HFFc6 (cell line): ENCODE measurements at regions not wholly inside any gene's neighbourhood (a gene's known extent, or its start where the extent isn't known, plus 50 kb on each side); places are given as distances from the start of the nearest gene placed in this dataset.

Source experiments
- DNase-seq: peaks from one replicate; pipeline ENCODE4 v3.0.0-alpha.2; 2018
- H3K27ac Mint-ChIP-seq: 2 replicates; pipeline ENCODE4 v1.8.0; 2020; ENCODE audit warnings: mild to moderate bottlenecking, mixed read lengths
- H3K27me3 Mint-ChIP-seq: 2 replicates; pipeline ENCODE4 v1.8.0; 2021; ENCODE audit warnings: mild to moderate bottlenecking, moderate library complexity, mixed read lengths; ENCODE audit not compliant: insufficient read depth
- H3K36me3 Mint-ChIP-seq: 2 replicates; pipeline ENCODE4 v1.8.0; 2021; ENCODE audit warnings: low read depth, mixed read lengths
- H3K4me1 Mint-ChIP-seq: 2 replicates; pipeline ENCODE4 v1.8.0; 2020; ENCODE audit warnings: low read depth, mixed read lengths
- H3K4me3 Mint-ChIP-seq: 2 replicates; pipeline ENCODE4 v1.8.0; 2020; ENCODE audit warnings: mild to moderate bottlenecking, moderate library complexity, mixed read lengths
- H3K9me3 Mint-ChIP-seq: 2 replicates; pipeline ENCODE4 v1.8.0; 2020; ENCODE audit warnings: mild to moderate bottlenecking, mixed read lengths
- TF ChIP-seq, protein P1 (sequence below): fragments of 200-600 bp; sonication (generic); IDR thresholded peaks from 2 replicates; pipeline ENCODE4 v1.5.0; 2021; ENCODE audit warnings: antibody characterized with exemption, mild to moderate bottlenecking

DNA sequence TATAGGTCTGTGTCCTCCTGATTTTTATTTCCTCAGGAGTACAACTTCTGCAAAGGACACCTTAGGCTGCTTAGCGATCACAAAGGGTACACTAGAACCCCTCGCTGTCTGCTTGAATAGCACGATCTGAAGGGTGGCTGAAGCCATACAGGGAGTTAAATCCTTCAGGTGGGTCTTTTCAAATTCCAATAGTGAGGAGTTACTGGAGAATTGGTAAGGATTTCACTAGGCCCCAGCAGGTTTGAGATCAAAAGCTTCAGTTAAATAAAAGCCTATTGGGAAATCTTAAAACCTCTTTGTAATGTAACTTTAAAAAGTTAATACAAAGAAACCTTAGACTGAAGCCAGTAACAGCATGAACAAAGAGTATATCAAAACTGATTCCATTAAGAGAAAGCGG lies 613.1 kb downstream of the ZEB2 start:
- no peaks in the 10 kb centered on the region for H3K9me3 Mint-ChIP-seq
- TF ChIP-seq, protein P1, sequence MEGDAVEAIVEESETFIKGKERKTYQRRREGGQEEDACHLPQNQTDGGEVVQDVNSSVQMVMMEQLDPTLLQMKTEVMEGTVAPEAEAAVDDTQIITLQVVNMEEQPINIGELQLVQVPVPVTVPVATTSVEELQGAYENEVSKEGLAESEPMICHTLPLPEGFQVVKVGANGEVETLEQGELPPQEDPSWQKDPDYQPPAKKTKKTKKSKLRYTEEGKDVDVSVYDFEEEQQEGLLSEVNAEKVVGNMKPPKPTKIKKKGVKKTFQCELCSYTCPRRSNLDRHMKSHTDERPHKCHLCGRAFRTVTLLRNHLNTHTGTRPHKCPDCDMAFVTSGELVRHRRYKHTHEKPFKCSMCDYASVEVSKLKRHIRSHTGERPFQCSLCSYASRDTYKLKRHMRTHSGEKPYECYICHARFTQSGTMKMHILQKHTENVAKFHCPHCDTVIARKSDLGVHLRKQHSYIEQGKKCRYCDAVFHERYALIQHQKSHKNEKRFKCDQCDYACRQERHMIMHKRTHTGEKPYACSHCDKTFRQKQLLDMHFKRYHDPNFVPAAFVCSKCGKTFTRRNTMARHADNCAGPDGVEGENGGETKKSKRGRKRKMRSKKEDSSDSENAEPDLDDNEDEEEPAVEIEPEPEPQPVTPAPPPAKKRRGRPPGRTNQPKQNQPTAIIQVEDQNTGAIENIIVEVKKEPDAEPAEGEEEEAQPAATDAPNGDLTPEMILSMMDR = no peak
- H3K36me3 Mint-ChIP-seq = no peaks in the 10 kb centered on the region

DNA sequence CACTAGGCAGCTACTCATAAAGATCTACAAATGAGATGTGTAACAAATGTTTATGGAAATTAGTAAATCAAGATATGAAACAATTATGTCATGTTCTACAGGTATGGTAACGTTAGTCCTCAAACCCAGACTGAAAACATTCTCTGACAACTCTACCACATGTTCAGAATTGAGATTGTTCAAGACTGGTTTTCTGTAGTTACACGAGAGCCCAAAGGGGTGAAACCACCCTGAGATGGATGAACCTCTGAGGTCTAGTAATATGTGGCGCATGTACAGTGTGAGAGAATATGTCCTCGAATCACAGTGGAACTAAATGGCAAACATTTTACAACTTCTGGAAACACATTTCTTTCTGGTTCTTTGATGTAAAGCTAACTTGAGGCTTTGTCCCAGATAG lies 614.3 kb downstream of the ZEB2 start:
- DNase-seq = no peak
- TF ChIP-seq, protein P1 = no peak
- Mint-ChIP-seq H3K4me3 (no peak overlapping the region), H3K27ac (no peak overlapping the region), H3K36me3 (no peaks in the 10 kb centered on the region), H3K27me3 (no peaks in the 10 kb centered on the region), H3K9me3 (no peaks in the 10 kb centered on the region), H3K4me1 (peaks cover 28% of the 10 kb centered on the region)

More for the DNA sequence above, 613.1 kb downstream of the ZEB2 start:
- H3K27me3 Mint-ChIP-seq = no peaks in the 10 kb centered on the region
- no peak overlapping the region for H3K4me3 Mint-ChIP-seq
- peaks cover 16% of the 10 kb centered on the region for H3K4me1 Mint-ChIP-seq
- DNase-seq = no peak
- H3K27ac Mint-ChIP-seq = no peak overlapping the region

DNA sequence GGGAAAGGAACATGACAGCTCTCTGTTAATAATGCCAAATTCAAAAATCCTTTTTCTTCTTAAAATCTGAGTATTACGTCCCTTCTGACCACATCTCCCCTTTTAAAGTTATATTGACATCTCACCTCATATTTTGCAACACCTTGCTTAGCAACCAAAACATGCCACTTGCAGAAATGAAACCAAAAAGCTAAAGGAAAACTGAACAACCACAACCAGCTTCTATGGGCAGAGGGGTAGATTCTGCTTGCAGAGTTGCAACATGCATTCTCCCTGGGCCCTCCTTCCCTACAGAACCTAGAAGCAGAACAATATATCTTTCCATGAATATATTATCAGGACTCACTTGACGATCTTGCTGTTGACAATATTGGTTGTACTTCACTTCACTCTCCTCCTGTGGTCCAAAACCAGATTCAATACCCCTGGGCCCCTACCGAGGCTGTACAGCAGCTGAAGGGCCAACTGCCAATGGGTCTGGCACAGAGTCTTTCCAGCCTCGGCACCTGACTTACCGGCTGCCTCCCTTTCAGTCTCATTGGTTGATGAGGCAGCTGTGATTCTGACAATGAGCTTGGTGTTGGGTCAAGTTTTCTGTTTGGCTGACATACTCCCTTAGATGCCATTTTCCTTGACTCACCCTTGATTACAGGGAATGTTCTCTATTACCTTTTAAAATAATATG lies 616.6 kb downstream of the ZEB2 start:
- H3K4me1 Mint-ChIP-seq = peaks cover 31% of the 10 kb centered on the region
- no peak overlapping the region for H3K27ac Mint-ChIP-seq
- no peak overlapping the region for H3K4me3 Mint-ChIP-seq
- no peaks in the 10 kb centered on the region for H3K27me3 Mint-ChIP-seq
- TF ChIP-seq, protein P1 = no peak
- no peak for DNase-seq
- no peaks in the 10 kb centered on the region for H3K36me3 Mint-ChIP-seq
- H3K9me3 Mint-ChIP-seq = no peaks in the 10 kb centered on the region

DNA sequence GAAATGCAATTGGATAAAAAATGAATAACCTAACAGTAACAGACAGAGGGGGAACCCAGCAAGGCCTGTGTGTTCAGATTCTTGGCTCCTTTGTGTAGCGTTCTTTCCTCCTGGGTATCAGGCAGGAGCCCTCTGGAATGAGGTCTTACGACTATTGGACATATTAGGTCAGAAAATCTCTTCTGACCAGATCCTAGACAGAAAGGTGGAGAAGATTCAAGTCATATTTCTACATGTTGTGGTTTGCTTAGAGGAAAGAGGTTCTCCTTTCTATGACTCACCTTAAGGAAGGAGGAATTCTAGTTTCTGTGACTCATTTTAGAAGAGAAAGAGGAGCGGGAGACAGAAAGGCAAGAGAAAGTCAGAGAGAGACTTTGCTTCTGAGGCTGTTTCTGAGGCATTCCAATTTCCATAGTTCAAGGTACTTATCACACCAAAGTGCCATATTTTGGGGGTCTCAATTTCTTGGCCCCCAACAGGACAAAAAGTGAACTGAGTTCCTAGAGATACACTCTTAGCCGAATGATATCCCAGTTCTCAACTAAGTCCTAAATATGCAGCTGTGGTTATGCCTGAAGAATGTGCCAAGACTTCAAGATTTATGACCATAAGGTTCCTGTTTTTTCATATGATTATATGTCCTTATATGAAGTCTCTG lies 618.6 kb downstream of the ZEB2 start:
- Mint-ChIP-seq H3K9me3 (no peaks in the 10 kb centered on the region), H3K4me1 (peaks cover 31% of the 10 kb centered on the region), H3K36me3 (no peaks in the 10 kb centered on the region), H3K27me3 (no peaks in the 10 kb centered on the region), H3K4me3 (peak overlapping the region; percentile 78), H3K27ac (peak overlapping the region; percentile 91)
- TF ChIP-seq, protein P1 = peak; percentile 54
- peak; percentile 79 for DNase-seq

DNA sequence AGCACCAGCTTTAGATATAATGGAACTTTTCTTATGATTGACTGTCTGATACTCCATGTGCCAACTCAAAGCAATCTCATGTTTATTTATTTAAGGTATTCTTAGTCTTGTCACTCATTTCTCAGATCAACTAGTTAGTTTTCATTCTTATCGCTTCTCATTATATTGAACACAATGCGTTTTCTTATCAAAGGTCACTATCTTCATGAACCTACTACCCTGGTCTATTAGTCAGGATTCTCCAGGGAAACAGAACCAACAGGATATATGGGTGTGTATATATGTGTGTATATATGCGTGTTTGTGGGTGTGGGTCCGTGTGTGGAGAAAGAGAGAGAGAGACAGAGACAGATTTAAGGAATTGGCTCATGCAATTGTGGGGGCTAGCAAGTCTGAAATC lies 619.9 kb downstream of the ZEB2 start:
- Mint-ChIP-seq H3K4me1 (peaks cover 31% of the 10 kb centered on the region), H3K9me3 (no peaks in the 10 kb centered on the region), H3K27me3 (no peaks in the 10 kb centered on the region), H3K27ac (no peak overlapping the region), H3K4me3 (no peak overlapping the region), H3K36me3 (no peaks in the 10 kb centered on the region)
- TF ChIP-seq, protein P1 = no peak
- no peak for DNase-seq
